K562 (cell line): ENCODE measurements at regions not wholly inside any gene's neighbourhood (a gene's known extent, or its start where the extent isn't known, plus 50 kb on each side); places are given as distances from the start of the nearest gene placed in this dataset.

Experiments used
- BRCA1 ChIP-seq, 2 experiments: fragments of 450-650 bp in 1 of 2; sonication (generic) in 1 of 2; formaldehyde crosslinking in 1 of 2; IDR thresholded peaks; 2 replicates each; pipeline versions ENCODE4 v1.5.0 to v1.6.1; 2017 to 2020; ENCODE audit warnings: mild to moderate bottlenecking in 1 of 2, missing genetic modification reagents in 1 of 2
- CEBPB ChIP-seq: fragments of 450-650 bp; IDR thresholded peaks from 2 replicates; pipeline ENCODE4 v1.6.1; 2016; ENCODE audit warnings: missing genetic modification characterization, missing compliant biosample characterization
- DPF2 ChIP-seq: fragments of 450-650 bp; IDR thresholded peaks from 2 replicates; pipeline ENCODE4 v1.6.1; 2016
- ELF1 ChIP-seq: fragments of 200-800 bp; sonication (Bioruptor generic); IDR thresholded peaks from 2 replicates; pipeline ENCODE4 v1.6.1; 2016; ENCODE audit warnings: missing genetic modification characterization, missing compliant biosample characterization
- EP300 ChIP-seq: IDR thresholded peaks from 2 replicates; pipeline ENCODE4 v1.6.1; 2012; ENCODE audit warnings: low read length, improper control_type of control experiment
- MAZ ChIP-seq, 2 experiments: fragments of 450-650 bp in 1 of 2; sonication (generic) in 1 of 2; formaldehyde crosslinking; IDR thresholded peaks in 1 of 2; conservative IDR thresholded peaks in 1 of 2; 2 replicates each; pipeline versions ENCODE4 v1.4.0 to v1.5.0; 2020; ENCODE audit warnings: mild to moderate bottlenecking in 1 of 2, missing genetic modification reagents in 1 of 2
- PATZ1 ChIP-seq: fragments of 250-450 bp; sonication (Bioruptor Pico); IDR thresholded peaks from 2 replicates; pipeline ENCODE4 v1.5.0; 2020; ENCODE audit warnings: mild to moderate bottlenecking, borderline replicate concordance
- SMC3 ChIP-seq: conservative IDR thresholded peaks from 2 replicates; pipeline ENCODE4 v1.6.1; 2011; ENCODE audit warnings: low read depth, low read length, improper control_type of control experiment; ENCODE audit not compliant: insufficient read depth
- TCF7L2 ChIP-seq: fragments of 150-350 bp; IDR thresholded peaks from 2 replicates; pipeline ENCODE4 v1.6.1; 2016; ENCODE audit warnings: low read depth, mild to moderate bottlenecking, low read length, moderate library complexity
- THRA ChIP-seq: fragments of 450-650 bp; IDR thresholded peaks from 2 replicates; pipeline ENCODE4 v1.6.1; 2017; ENCODE audit warnings: mild to moderate bottlenecking, moderate library complexity
- THRAP3 ChIP-seq: fragments of 450-650 bp; IDR thresholded peaks from 2 replicates; pipeline ENCODE4 v1.6.1; 2016; ENCODE audit warnings: mild to moderate bottlenecking, inconsistent platforms, borderline replicate concordance
- ZNF668 ChIP-seq: fragments of 250-450 bp; sonication (Bioruptor Pico); IDR thresholded peaks from 2 replicates; pipeline ENCODE4 v1.8.0; 2022; ENCODE audit warnings: mild to moderate bottlenecking, inconsistent platforms

GRCh38 chr10:2427412-2427811 is 639.9 kb upstream of the PFKP start:
- TF ChIP-seq MAZ (CRISPR knock-in tag; conservative IDR thresholded peaks at IDR 0.05 in 1 of 2, IDR thresholded peaks at IDR 0.05 in 1 of 2) (no peak), THRA (no peak), ELF1 (tag) (no peak), PATZ1 (CRISPR knock-in tag) (no peak), BRCA1 (IDR thresholded peaks at IDR 0.05) (no peak), BRCA1 (CRISPR knock-in tag; IDR thresholded peaks at IDR 0.05) (no peak), SMC3 (no peak), CEBPB (no peak), THRAP3 (no peak), EP300 (no peak), ZNF668 (CRISPR knock-in tag) (no peak), DPF2 (no peak), TCF7L2 (no peak)
